ENCODE measurements at regions not wholly inside any gene's neighbourhood (a gene's known extent, or its start where the extent isn't known, plus 50 kb on each side); places are given as distances from the start of the nearest gene placed in this dataset.

DNA sequence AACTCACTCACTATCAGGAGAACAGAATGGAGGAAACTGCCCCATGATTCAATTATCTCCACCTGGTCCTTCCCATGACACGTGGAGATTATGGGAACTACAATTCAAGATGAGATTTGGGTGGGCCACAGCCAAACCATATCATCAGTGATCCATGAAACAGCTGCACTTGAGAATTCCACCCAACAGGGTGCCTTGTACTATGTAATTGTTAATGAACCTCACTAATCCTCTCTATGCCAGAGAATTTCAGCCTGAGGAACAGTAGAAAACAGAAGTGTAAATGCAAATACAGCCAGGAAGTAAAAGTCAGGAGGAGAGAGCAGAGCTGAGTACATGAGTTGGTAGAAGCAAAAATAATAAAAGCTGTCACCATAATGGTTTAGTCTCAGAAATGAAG, 261.4 kb downstream of the EPHA4 start:
- 0% methylated on average over 1 of the region's 1 CpG for WGBS (ENCODE audit: low lambda C conversion rate)
- Histone ChIP-seq H4K20me1 (ENCODE audit: insufficient read depth, low read length) (no peaks in the 10 kb centered on the region), H3K4me3 (replicated peaks in 1 of 3; ENCODE audit: insufficient read depth in 1 of 3, low read depth in 2 of 3, low read length in 3 of 3) (no peak overlapping the region), H3K9me3 (ENCODE audit: low read length) (no peaks in the 10 kb centered on the region), H3K27ac (ENCODE audit: extremely low read length, insufficient read depth, low read length) (no peak overlapping the region), H3K4me2 (ENCODE audit: low read depth, low read length) (no peak overlapping the region), H3K79me2 (ENCODE audit: insufficient read depth, low read length) (no peaks in the 10 kb centered on the region), H3K9ac (ENCODE audit: insufficient read depth, low read depth, low read length) (no peak overlapping the region), H3K27me3 (ENCODE audit: control insufficient read depth in 1 of 2, insufficient read depth in 2 of 2, low read length in 2 of 2) (no peaks in the 10 kb centered on the region), H3K36me3 (replicated peaks in 1 of 2; ENCODE audit: control insufficient read depth in 1 of 2, insufficient read depth in 2 of 2, low read length in 2 of 2) (no peaks in the 10 kb centered on the region), H2AFZ (ENCODE audit: low read length) (no peak overlapping the region), H3K4me1 (ENCODE audit: insufficient read depth, low read length) (no peaks in the 10 kb centered on the region)
- ChIA-PET POLR2A (no interaction called here), CTCF (ENCODE audit: low intra/inter-chr PET ratio, low total read pairs) (no interaction called here)
- TF ChIP-seq, protein P1, sequence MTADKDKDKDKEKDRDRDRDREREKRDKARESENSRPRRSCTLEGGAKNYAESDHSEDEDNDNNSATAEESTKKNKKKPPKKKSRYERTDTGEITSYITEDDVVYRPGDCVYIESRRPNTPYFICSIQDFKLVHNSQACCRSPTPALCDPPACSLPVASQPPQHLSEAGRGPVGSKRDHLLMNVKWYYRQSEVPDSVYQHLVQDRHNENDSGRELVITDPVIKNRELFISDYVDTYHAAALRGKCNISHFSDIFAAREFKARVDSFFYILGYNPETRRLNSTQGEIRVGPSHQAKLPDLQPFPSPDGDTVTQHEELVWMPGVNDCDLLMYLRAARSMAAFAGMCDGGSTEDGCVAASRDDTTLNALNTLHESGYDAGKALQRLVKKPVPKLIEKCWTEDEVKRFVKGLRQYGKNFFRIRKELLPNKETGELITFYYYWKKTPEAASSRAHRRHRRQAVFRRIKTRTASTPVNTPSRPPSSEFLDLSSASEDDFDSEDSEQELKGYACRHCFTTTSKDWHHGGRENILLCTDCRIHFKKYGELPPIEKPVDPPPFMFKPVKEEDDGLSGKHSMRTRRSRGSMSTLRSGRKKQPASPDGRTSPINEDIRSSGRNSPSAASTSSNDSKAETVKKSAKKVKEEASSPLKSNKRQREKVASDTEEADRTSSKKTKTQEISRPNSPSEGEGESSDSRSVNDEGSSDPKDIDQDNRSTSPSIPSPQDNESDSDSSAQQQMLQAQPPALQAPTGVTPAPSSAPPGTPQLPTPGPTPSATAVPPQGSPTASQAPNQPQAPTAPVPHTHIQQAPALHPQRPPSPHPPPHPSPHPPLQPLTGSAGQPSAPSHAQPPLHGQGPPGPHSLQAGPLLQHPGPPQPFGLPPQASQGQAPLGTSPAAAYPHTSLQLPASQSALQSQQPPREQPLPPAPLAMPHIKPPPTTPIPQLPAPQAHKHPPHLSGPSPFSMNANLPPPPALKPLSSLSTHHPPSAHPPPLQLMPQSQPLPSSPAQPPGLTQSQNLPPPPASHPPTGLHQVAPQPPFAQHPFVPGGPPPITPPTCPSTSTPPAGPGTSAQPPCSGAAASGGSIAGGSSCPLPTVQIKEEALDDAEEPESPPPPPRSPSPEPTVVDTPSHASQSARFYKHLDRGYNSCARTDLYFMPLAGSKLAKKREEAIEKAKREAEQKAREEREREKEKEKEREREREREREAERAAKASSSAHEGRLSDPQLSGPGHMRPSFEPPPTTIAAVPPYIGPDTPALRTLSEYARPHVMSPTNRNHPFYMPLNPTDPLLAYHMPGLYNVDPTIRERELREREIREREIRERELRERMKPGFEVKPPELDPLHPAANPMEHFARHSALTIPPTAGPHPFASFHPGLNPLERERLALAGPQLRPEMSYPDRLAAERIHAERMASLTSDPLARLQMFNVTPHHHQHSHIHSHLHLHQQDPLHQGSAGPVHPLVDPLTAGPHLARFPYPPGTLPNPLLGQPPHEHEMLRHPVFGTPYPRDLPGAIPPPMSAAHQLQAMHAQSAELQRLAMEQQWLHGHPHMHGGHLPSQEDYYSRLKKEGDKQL (CRISPR knock-in tag; IDR thresholded peaks at IDR 0.05; ENCODE audit: low read depth): no peak
- TF ChIP-seq NFATC3 (CRISPR knock-in tag; IDR thresholded peaks at IDR 0.05) (no peak), PAX8 (CRISPR knock-in tag; IDR thresholded peaks at IDR 0.05; ENCODE audit: borderline replicate concordance) (no peak), ISX (CRISPR knock-in tag; conservative IDR thresholded peaks at IDR 0.05) (no peak), ATF7-NPFF (CRISPR knock-in tag; IDR thresholded peaks at IDR 0.05; ENCODE audit: low read depth) (no peak), SP5 (CRISPR knock-in tag; IDR thresholded peaks at IDR 0.05; ENCODE audit: borderline replicate concordance, low read depth) (no peak), ZNF33B (CRISPR knock-in tag; IDR thresholded peaks at IDR 0.05) (no peak), KAT7 (CRISPR knock-in tag; IDR thresholded peaks at IDR 0.05; ENCODE audit: borderline replicate concordance) (no peak), THAP11 (CRISPR knock-in tag; IDR thresholded peaks at IDR 0.05) (no peak), NBN (conservative IDR thresholded peaks at IDR 0.05) (no peak), NCOA2 (CRISPR knock-in tag; IDR thresholded peaks at IDR 0.05) (no peak), HNRNPL (IDR thresholded peaks at IDR 0.05; ENCODE audit: low read depth, low read length) (no peak), NFKB2 (CRISPR knock-in tag; IDR thresholded peaks at IDR 0.05; ENCODE audit: borderline replicate concordance) (no peak)
- TF ChIP-seq, protein P2, sequence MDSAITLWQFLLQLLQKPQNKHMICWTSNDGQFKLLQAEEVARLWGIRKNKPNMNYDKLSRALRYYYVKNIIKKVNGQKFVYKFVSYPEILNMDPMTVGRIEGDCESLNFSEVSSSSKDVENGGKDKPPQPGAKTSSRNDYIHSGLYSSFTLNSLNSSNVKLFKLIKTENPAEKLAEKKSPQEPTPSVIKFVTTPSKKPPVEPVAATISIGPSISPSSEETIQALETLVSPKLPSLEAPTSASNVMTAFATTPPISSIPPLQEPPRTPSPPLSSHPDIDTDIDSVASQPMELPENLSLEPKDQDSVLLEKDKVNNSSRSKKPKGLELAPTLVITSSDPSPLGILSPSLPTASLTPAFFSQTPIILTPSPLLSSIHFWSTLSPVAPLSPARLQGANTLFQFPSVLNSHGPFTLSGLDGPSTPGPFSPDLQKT (CRISPR knock-in tag; IDR thresholded peaks at IDR 0.05; ENCODE audit: borderline replicate concordance): no peak
- TF ChIP-seq, protein P3, sequence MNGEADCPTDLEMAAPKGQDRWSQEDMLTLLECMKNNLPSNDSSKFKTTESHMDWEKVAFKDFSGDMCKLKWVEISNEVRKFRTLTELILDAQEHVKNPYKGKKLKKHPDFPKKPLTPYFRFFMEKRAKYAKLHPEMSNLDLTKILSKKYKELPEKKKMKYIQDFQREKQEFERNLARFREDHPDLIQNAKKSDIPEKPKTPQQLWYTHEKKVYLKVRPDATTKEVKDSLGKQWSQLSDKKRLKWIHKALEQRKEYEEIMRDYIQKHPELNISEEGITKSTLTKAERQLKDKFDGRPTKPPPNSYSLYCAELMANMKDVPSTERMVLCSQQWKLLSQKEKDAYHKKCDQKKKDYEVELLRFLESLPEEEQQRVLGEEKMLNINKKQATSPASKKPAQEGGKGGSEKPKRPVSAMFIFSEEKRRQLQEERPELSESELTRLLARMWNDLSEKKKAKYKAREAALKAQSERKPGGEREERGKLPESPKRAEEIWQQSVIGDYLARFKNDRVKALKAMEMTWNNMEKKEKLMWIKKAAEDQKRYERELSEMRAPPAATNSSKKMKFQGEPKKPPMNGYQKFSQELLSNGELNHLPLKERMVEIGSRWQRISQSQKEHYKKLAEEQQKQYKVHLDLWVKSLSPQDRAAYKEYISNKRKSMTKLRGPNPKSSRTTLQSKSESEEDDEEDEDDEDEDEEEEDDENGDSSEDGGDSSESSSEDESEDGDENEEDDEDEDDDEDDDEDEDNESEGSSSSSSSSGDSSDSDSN (CRISPR knock-in tag; IDR thresholded peaks at IDR 0.05): no peak
- TF ChIP-seq, protein P4, sequence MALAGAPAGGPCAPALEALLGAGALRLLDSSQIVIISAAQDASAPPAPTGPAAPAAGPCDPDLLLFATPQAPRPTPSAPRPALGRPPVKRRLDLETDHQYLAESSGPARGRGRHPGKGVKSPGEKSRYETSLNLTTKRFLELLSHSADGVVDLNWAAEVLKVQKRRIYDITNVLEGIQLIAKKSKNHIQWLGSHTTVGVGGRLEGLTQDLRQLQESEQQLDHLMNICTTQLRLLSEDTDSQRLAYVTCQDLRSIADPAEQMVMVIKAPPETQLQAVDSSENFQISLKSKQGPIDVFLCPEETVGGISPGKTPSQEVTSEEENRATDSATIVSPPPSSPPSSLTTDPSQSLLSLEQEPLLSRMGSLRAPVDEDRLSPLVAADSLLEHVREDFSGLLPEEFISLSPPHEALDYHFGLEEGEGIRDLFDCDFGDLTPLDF (CRISPR knock-in tag; IDR thresholded peaks at IDR 0.05): no peak
- no peak for ATAC-seq
- no peak for DNase-seq (ENCODE audit: low spot score)
- intact Hi-C loops (cut with micrococcal nuclease; ENCODE audit: unreplicated experiment): no loop called here
- in situ Hi-C loops (cut with HindIII; ENCODE audit: extremely low pct_ligation_motif_present, low pct_unique_long_range_greater_than_20kb): no loop called here
- no peak for FAIRE-seq
- no TSS peak for BruUV-seq (replicated peaks)
